Motor neuron (in vitro differentiated cells): ENCODE measurements at regions not wholly inside any gene's neighbourhood (a gene's known extent, or its start where the extent isn't known, plus 50 kb on each side); places are given as distances from the start of the nearest gene placed in this dataset.
"Not testable (repeated sequence)": the region's sequence is repeated elsewhere in the genome, so short reads cannot be mapped to it uniquely, and the experiment has no call there.

ENCODE experiments used
- ATAC-seq, 8 experiments: fragments of 200-7000 bp; cut with Tn5 transposase; replicated peaks in 6 of 8; 2 replicates each; pipeline ENCODE4 v1.8.0; 2021; ENCODE audit warnings: mild to moderate bottlenecking in 8 of 8, moderate library complexity in 8 of 8
- H3K27ac ChIP-seq, 2 donors: fragments of 250-450 bp; sonication (Bioruptor Pico); 2 replicates each; pipeline ENCODE4 v1.9.0; 2021; ENCODE audit warnings: antibody characterized with exemption in 2 of 2, mild to moderate bottlenecking in 2 of 2, moderate library complexity in 1 of 2
- H3K4me1 ChIP-seq, 2 donors: fragments of 250-450 bp; sonication (Bioruptor Pico); replicated peaks in 1 of 2; 2 replicates each; pipeline ENCODE4 v1.6.1; 2021; ENCODE audit warnings: antibody characterized with exemption in 2 of 2, mild to moderate bottlenecking in 2 of 2, moderate library complexity in 1 of 2
- H3K4me3 ChIP-seq, 5 donors: fragments of 250-450 bp; sonication (Bioruptor Pico); 2 replicates each; pipeline ENCODE4 v1.9.0; 2021; ENCODE audit warnings: antibody characterized with exemption in 5 of 5, mild to moderate bottlenecking in 5 of 5, moderate library complexity in 4 of 5
- WGBS, 10 experiments: fragments of 450-650 bp; shearing (Covaris generic); methylation state at CpG; one replicate each; pipeline ENCODE4 v1.0.0; 2022; 5-methylcytosine and 5-hydroxymethylcytosine counted together
- in situ Hi-C, 9 experiments: fragments of 400-800 bp; cut with MboI; loops; one replicate each; pipeline ENCODE4 v1.15.0; 2021; ENCODE audit warnings: low sequenced_read_pairs in 9 of 9, low pct_unique_long_range_greater_than_20kb in 2 of 9; ENCODE audit not compliant: unreplicated experiment in 9 of 9

- in situ Hi-C loops = no loop called here
- Histone ChIP-seq H3K4me1 (no peaks in the 10 kb centered on the region), H3K27ac (no peak overlapping the region), H3K4me3 (no peak overlapping the region)
- ATAC-seq = no peak
- WGBS, 10 experiments = 0 to 94% (median 67%) methylated on average over 1 to 2 of the region's 2 CpGs; no CpG with 5 or more reads in 1 of the 10 experiments
Observed at GRCh38 chr5:96180684-96181435, 219.2 kb upstream of the ELL2 start.

DNA sequence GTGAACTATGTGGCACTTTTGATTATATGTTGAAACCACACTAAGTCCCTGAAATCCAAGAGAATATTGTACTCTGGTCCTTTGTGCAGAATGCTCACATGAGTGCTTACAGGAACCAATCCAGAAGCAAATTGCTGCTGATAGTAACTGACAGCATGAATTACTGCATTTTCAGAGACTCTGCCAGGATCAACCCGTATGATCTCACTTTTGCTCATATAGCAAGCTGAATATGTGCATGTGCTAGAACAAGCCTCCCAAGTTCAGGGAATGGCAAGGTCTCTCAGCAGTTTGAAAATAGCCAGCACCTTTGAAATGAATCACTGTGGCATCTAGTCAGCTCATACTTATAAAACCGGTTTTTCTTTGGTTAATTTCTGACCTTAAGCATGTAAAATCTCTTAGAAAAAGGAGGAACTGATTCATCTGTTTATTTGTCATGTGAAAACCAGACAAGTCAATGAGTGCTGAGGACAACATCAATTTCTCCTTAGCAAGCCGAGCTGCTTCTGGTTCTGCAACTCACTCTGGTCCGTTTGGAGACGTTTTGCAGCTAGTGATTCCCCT, 215.7 kb upstream of the ELL2 start:
- Histone ChIP-seq H3K27ac (no peak overlapping the region), H3K4me1 (no peaks in the 10 kb centered on the region), H3K4me3 (no peak overlapping the region)
- in situ Hi-C loops = no loop called here
- 0 to 100% (median 56%) methylated on average over 1 to 5 of the region's 5 CpGs; no CpG with 5 or more reads in 3 of the 10 experiments for WGBS, 10 experiments
- ATAC-seq = peak; percentile 80 to 98 (median 91)

DNA sequence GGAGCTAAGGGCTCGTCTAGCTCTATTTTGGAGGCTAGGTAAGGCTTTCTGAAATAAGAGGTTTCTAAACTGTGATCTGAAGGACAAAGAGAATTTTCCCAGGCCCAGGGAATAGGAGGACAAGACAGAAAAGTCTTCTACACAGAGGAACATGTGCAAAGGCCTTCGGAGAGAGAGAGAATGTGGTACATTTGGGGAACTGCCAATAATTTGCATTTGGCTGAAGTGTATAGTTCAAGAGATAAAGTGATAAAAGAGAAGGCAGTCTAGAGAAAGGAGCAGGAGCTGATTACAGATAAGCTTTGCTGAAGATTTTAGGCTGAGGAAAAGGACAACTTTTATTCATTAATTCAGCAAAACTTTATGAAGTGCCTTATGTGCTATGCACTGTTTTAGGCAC, 214.4 kb upstream of the ELL2 start:
- H3K4me3 ChIP-seq = no peak overlapping the region
- ATAC-seq = no peak
- H3K4me1 ChIP-seq = no peaks in the 10 kb centered on the region
- WGBS, 10 experiments = 49 to 95% (median 75%) methylated on average over 1 to 2 of the region's 2 CpGs; no CpG with 5 or more reads in 4 of the 10 experiments
- no peak overlapping the region for H3K27ac ChIP-seq
- in situ Hi-C loops = no loop called here

- no peaks in the 10 kb centered on the region for H3K4me1 ChIP-seq
- WGBS, 10 experiments = 86 to 100% (median 94%) methylated on average over 1 to 2 of the region's 2 CpGs
- no peak for ATAC-seq
- H3K27ac ChIP-seq = no peak overlapping the region
- no peak overlapping the region for H3K4me3 ChIP-seq
- in situ Hi-C loops = no loop called here
Observed at GRCh38 chr5:96175090-96175489, 213.4 kb upstream of the ELL2 start.

DNA sequence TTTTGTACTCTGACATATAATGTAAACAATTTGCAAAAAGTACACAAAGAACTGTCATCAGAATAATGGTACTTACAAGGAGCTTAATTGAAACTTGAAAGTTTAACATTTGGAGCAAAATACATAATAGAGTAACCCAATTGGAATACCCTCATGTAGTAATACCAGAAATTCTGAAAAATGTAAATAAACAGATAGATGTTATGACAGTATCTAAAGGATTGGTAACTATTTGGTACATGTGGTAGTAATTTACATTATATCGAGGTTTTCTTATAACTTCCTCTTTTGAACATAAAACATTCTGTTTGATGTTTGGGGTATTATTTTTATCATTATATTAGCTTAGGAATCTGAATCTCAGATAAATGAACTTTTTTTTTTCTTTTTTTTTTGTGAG, 211.7 kb upstream of the ELL2 start:
- Histone ChIP-seq H3K4me3 (no peak overlapping the region), H3K27ac (no peak overlapping the region), H3K4me1 (no peaks in the 10 kb centered on the region)
- in situ Hi-C loops = loop anchor here in 1 of 9 experiments (25.0 kb wide), 1 partner anchor 111 kb away; no protein-coding TSS in a partner anchor
- WGBS, 10 experiments = 13 to 100% (median 81%) methylated on average over 1 of the region's 1 CpG; no CpG with 5 or more reads in 2 of the 10 experiments
- no peak for ATAC-seq

GRCh38 chr5:96172436-96172835, 210.8 kb upstream of the ELL2 start:
- no peaks in the 10 kb centered on the region for H3K4me1 ChIP-seq
- H3K4me3 ChIP-seq = no peak overlapping the region
- no peak overlapping the region for H3K27ac ChIP-seq
- peak in 2 of 8 experiments; percentile 13 to 47 for ATAC-seq
- WGBS, 10 experiments = 0 to 100% (median 96%) methylated on average over 1 to 2 of the region's 2 CpGs; no CpG with 5 or more reads in 1 of the 10 experiments
- in situ Hi-C loops = loop anchor here in 1 of 9 experiments (25.0 kb wide), 1 partner anchor 110 kb away; no protein-coding TSS in a partner anchor

- not testable (repeated sequence) for H3K4me3 ChIP-seq, H3K4me1 ChIP-seq, H3K27ac ChIP-seq, ATAC-seq
- in situ Hi-C loops = loop anchor here in 1 of 9 experiments (25.0 kb wide), 1 partner anchor 110 kb away; no protein-coding TSS in a partner anchor
- 75 to 100% (median 84%) methylated on average over 1 to 3 of the region's 4 CpGs; no CpG with 5 or more reads in 6 of the 10 experiments for WGBS, 10 experiments
Observed at GRCh38 chr5:96171973-96172372, 210.3 kb upstream of the ELL2 start.

DNA sequence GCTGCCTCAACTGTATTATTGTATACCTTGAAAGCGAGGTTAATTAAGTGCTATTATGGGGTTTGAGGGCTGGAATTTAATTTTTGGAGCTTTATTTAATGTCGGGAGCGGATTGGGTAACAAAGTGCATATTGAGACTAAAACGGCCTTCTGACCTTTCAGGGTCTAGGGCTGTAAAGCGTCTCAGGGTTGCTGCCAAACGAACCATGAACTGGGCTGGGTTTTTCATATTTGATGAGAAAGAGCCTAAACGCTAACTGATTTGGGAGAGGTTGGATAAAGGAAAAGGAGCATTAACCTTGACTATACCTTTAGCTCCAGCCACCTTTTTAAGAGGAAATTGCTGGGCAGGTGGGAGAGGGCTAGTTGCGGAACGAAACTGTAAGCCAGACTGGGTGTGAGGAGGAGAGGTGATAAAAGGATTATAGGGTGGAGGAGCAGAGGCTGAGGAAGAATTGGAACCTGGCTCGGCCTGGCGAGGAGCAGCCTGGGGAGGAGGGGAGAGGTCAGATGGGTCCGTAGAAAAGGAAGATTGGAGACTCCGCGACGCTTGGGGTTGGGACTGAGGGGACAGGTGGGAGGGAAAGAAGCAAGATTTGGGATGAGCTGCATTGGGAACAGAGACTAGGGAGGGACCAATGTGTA, 209.0 kb upstream of the ELL2 start:
- WGBS, 10 experiments = 73 to 100% (median 91%) methylated on average over 1 to 10 of the region's 15 CpGs; no CpG with 5 or more reads in 1 of the 10 experiments
- in situ Hi-C loops = loop anchor here in 1 of 9 experiments (25.0 kb wide), 1 partner anchor 108 kb away; no protein-coding TSS in a partner anchor
- H3K27ac ChIP-seq, H3K4me1 ChIP-seq, H3K4me3 ChIP-seq, ATAC-seq: not testable (repeated sequence)

DNA sequence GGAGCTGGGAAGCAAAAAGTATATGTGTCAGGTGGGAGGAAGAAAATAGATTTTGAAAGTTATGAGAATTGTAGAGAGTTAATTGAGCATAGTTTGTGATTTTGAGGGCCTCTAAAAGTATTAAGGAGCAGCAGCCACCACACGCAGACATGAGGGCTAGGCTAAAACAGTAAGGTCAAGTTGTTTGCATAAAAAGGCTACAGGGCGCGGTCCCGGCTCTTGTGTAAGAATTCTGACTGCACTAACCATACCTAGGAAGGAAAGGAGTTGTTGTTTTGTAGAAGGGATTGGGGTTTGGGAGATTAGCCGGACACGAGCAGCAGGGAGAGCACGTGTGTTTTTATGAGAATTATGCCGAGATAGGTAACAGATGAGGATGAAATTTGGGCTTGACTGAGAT, 207.2 kb upstream of the ELL2 start:
- not testable (repeated sequence) for ATAC-seq, H3K4me3 ChIP-seq, H3K4me1 ChIP-seq, H3K27ac ChIP-seq
- WGBS, 10 experiments = 69 to 100% (median 87%) methylated on average over 1 to 8 of the region's 8 CpGs; no CpG with 5 or more reads in 1 of the 10 experiments
- in situ Hi-C loops = loop anchor here in 1 of 9 experiments (25.0 kb wide), 1 partner anchor 107 kb away; no protein-coding TSS in a partner anchor

DNA sequence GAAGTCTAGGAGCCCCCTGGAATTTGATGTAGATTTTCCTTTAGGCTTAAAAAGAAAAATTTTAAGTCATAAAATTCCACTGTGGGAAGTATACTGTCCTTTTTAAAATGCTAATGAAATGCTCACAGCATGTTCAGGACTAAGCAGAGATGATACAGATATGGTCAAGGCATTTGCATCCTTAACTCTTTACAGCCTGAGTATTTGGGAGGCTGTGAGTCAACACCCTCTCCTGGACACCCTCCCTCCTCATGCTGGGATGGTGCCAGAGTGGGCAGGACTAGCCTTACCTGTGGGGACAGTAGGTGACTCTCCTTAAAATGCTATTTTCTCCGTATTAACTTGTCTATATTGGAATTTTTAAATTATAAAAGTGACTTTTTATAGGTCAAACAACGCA, 197.4 kb upstream of the ELL2 start:
- no peak overlapping the region for H3K4me3 ChIP-seq
- no peaks in the 10 kb centered on the region for H3K4me1 ChIP-seq
- in situ Hi-C loops = loop anchor here in 1 of 9 experiments (25.0 kb wide), 1 partner anchor 97 kb away; no protein-coding TSS in a partner anchor
- 60 to 100% (median 93%) methylated on average over 1 to 2 of the region's 2 CpGs for WGBS, 10 experiments
- ATAC-seq = peak in 3 of 8 experiments; percentile 46 to 73 (median 70)
- no peak overlapping the region for H3K27ac ChIP-seq

GRCh38 chr5:96157841-96158291, 196.2 kb upstream of the ELL2 start:
- peak in 6 of 8 experiments; percentile 29 to 95 (median 58) for ATAC-seq
- in situ Hi-C loops = loop anchor here in 1 of 9 experiments (25.0 kb wide), 1 partner anchor 96 kb away; no protein-coding TSS in a partner anchor
- no peak overlapping the region for H3K27ac ChIP-seq
- no peak overlapping the region for H3K4me3 ChIP-seq
- 33 to 92% (median 78%) methylated on average over 1 to 3 of the region's 3 CpGs; no CpG with 5 or more reads in 2 of the 10 experiments for WGBS, 10 experiments
- no peaks in the 10 kb centered on the region for H3K4me1 ChIP-seq

DNA sequence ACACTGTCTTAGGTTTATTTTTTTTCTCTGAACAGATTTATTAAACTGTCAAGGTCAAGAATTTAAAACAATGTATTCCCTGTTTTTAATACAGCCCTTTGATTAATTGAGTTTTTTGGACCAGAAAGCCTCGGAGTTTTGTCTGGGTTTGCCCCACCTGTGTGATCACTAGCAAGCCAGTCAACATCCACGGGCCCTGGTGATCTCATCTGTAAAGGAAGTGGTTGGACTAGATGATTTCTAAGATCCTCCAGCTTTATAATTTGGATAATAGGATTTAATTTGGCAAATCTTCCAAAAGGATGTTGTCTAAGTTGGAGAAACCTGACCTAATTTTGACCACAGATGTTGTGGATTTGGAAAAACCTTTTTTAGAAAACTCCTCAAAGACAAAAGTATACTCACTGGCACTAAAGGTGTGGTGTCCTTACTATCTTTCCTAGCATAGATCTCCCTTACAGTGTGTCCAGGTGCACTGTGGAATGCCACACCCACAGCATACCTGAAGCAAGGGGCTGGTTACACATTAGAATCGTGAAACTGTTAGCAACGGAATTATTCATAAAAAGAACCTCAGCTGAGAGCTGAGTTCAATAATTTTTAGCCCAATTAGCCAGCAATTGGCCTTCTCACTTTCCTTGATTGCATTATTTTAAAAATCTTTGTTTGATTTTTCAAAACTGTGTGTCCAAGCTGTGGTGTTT, 195.6 kb upstream of the ELL2 start:
- Histone ChIP-seq H3K27ac (no peak overlapping the region), H3K4me1 (no peaks in the 10 kb centered on the region), H3K4me3 (no peak overlapping the region)
- ATAC-seq = no peak
- WGBS, 10 experiments = 0 to 100% (median 80%) methylated on average over 1 to 4 of the region's 4 CpGs; no CpG with 5 or more reads in 1 of the 10 experiments
- in situ Hi-C loops = loop anchor here in 1 of 9 experiments (25.0 kb wide), 1 partner anchor 95 kb away; no protein-coding TSS in a partner anchor
